ENCODE measurements at regions not wholly inside any gene's neighbourhood (a gene's known extent, or its start where the extent isn't known, plus 50 kb on each side); places are given as distances from the start of the nearest gene placed in this dataset.

- ChIA-PET POLR2A (ENCODE audit: partially characterized antibody) (no interaction called here), CTCF (ENCODE audit: partially characterized antibody) (no interaction called here)
- H3K4me2 ChIP-seq (ENCODE audit: insufficient read depth in 1 of 2, low read depth in 2 of 2, low read length in 2 of 2), result no peak overlapping the region
- no peak overlapping the region for H2BK12ac ChIP-seq (ENCODE audit: low read depth, low read length)
- FAIRE-seq (no peak), DNase-seq (ENCODE audit: low read depth in 1 of 2, low spot score in 2 of 2) (no peak)
- no peak overlapping the region for H2BK15ac ChIP-seq (ENCODE audit: low read length)
- H2BK5ac ChIP-seq (ENCODE audit: low read depth, low read length), result no peak overlapping the region
- H3K9me3 ChIP-seq (ENCODE audit: insufficient read depth in 2 of 2, low read depth in 1 of 2, low read length in 1 of 2), result no peaks in the 10 kb centered on the region
- H3K23me2 ChIP-seq (ENCODE audit: low read depth, low read length), result no peaks in the 10 kb centered on the region
- H3K27ac ChIP-seq (ENCODE audit: low read depth, low read length), result no peak overlapping the region
- H3K23ac ChIP-seq (ENCODE audit: insufficient read length), result no peak overlapping the region
- no peaks in the 10 kb centered on the region for H3K79me2 ChIP-seq (ENCODE audit: control insufficient read depth in 1 of 2, insufficient read depth in 2 of 2, low read length in 2 of 2)
- no peak for TF ChIP-seq ATF3 (IDR thresholded peaks at IDR 0.05; ENCODE audit: insufficient read depth, low read depth, low read length)
- WGBS, 2 experiments (ENCODE audit: extremely low coverage in 1 of 2, insufficient coverage in 1 of 2, insufficient read length in 1 of 2, insufficient replicate concordance in 2 of 2, low coverage in 1 of 2, low lambda C conversion rate in 2 of 2, missing lambda C conversion rate in 1 of 2), result 84% methylated on average over 1 of the region's 1 CpG; no CpG with 5 or more reads in 1 of the 2 experiments
- no peak overlapping the region for H3K18ac ChIP-seq (ENCODE audit: extremely low read depth, low read length)
- H2AK5ac ChIP-seq (ENCODE audit: low read depth, low read length), result no peak overlapping the region
- H2BK20ac ChIP-seq (ENCODE audit: low read length), result no peak overlapping the region
- H3K56ac ChIP-seq (replicated peaks; ENCODE audit: insufficient read length, low read depth, low read length), result no peak overlapping the region
- no peak overlapping the region for H4K5ac ChIP-seq (ENCODE audit: insufficient read length, low read depth, low read length)
- no peak overlapping the region for H3K14ac ChIP-seq (ENCODE audit: insufficient read length)
- no peaks in the 10 kb centered on the region for H3K36me3 ChIP-seq (ENCODE audit: control insufficient read depth in 2 of 4, insufficient read depth in 4 of 4, low read length in 3 of 4)
- H3K4me3 ChIP-seq (ENCODE audit: extremely low read depth in 1 of 4, insufficient read depth in 2 of 4, low read depth in 3 of 4, low read length in 4 of 4), result no peak overlapping the region
- H4K91ac ChIP-seq (replicated peaks; ENCODE audit: insufficient read length, low read length), result no peak overlapping the region
- H3K27me3 ChIP-seq (replicated peaks in 1 of 4; ENCODE audit: control insufficient read depth in 3 of 4, extremely low read depth in 1 of 4, insufficient read depth in 3 of 4, low read length in 3 of 4), result no peaks in the 10 kb centered on the region
- H3K4ac ChIP-seq (replicated peaks; ENCODE audit: insufficient read length, low read depth, low read length), result no peak overlapping the region
- no peak overlapping the region for H2BK120ac ChIP-seq (replicated peaks; ENCODE audit: low read depth, low read length)
- H3K9ac ChIP-seq (replicated peaks in 1 of 4; ENCODE audit: extremely low read depth in 1 of 4, low read depth in 3 of 4, low read length in 3 of 4), result no peak overlapping the region
- H4K8ac ChIP-seq (ENCODE audit: extremely low read depth, insufficient read depth, low read length), result no peak overlapping the region
- no peaks in the 10 kb centered on the region for H3K4me1 ChIP-seq (replicated peaks in 1 of 4; ENCODE audit: control insufficient read depth in 3 of 4, insufficient read depth in 4 of 4, low read length in 3 of 4)
- no peaks in the 10 kb centered on the region for H3K79me1 ChIP-seq (ENCODE audit: low read depth, low read length)
- no peaks in the 10 kb centered on the region for H4K20me1 ChIP-seq (replicated peaks in 1 of 2; ENCODE audit: control insufficient read depth in 1 of 2, insufficient read depth in 2 of 2, low read length in 2 of 2)
- H2AFZ ChIP-seq (ENCODE audit: low read length), result no peak overlapping the region
Observed at GRCh38 chr14:38910092-38910491, 192.9 kb downstream of the SEC23A start.

Measured in H1 (cell line).